DMS 273 treated with DMSO at 0.1 percent for 48 hours (cell line): ENCODE measurements at regions not wholly inside any gene's neighbourhood (a gene's known extent, or its start where the extent isn't known, plus 50 kb on each side); places are given as distances from the start of the nearest gene placed in this dataset.
A peak's percentile ranks its signal among the peaks of the same experiment; 100 is the strongest.

Experiments
- DNase-seq: peaks from one replicate; lab custom pipeline; 2025; lab: John Stamatoyannopoulos, UW

- DNase-seq: no peak
Observed at GRCh38 chr2:107627164-107627563, 199.5 kb upstream of the RGPD4 start.

GRCh38 chr2:107627926-107628325 lies 198.8 kb upstream of the RGPD4 start:
- no peak for DNase-seq

- DNase-seq: no peak
Observed at GRCh38 chr2:107633580-107634147, 193.0 kb upstream of the RGPD4 start.

GRCh38 chr2:107634172-107634571 lies 192.5 kb upstream of the RGPD4 start:
- no peak for DNase-seq

GRCh38 chr2:107635883-107636282 lies 190.8 kb upstream of the RGPD4 start:
- DNase-seq: no peak

GRCh38 chr2:107645586-107645985 lies 181.1 kb upstream of the RGPD4 start:
- DNase-seq: no peak

- no peak for DNase-seq
Observed at GRCh38 chr2:107648781-107649404, 177.8 kb upstream of the RGPD4 start.

GRCh38 chr2:107657049-107657448 lies 169.6 kb upstream of the RGPD4 start:
- no peak for DNase-seq

- no peak for DNase-seq
Observed at GRCh38 chr2:107663632-107664031, 163.1 kb upstream of the RGPD4 start.

- peak; percentile 4 for DNase-seq
Observed at GRCh38 chr2:107669335-107669734, 157.4 kb upstream of the RGPD4 start.

GRCh38 chr2:107681936-107682335 lies 144.8 kb upstream of the RGPD4 start:
- DNase-seq: no peak

- no peak for DNase-seq
Observed at GRCh38 chr2:107684421-107684820, 142.3 kb upstream of the RGPD4 start.

GRCh38 chr2:107685421-107685986 lies 141.2 kb upstream of the RGPD4 start:
- no peak for DNase-seq

GRCh38 chr2:107687073-107687472 lies 139.6 kb upstream of the RGPD4 start:
- DNase-seq: no peak

GRCh38 chr2:107688135-107688534 lies 138.6 kb upstream of the RGPD4 start:
- no peak for DNase-seq

- no peak for DNase-seq
Observed at GRCh38 chr2:107693604-107694003, 133.1 kb upstream of the RGPD4 start.

- no peak for DNase-seq
Observed at GRCh38 chr2:107694667-107695066, 132.0 kb upstream of the RGPD4 start.

GRCh38 chr2:107697385-107697784 lies 129.3 kb upstream of the RGPD4 start:
- no peak for DNase-seq

GRCh38 chr2:107698861-107699260 lies 127.8 kb upstream of the RGPD4 start:
- DNase-seq: no peak

- DNase-seq: peak; percentile 2
Observed at GRCh38 chr2:107700073-107700472, 126.6 kb upstream of the RGPD4 start.

GRCh38 chr2:107711941-107712340 lies 114.8 kb upstream of the RGPD4 start:
- DNase-seq: no peak

GRCh38 chr2:107712857-107713256 lies 113.8 kb upstream of the RGPD4 start:
- no peak for DNase-seq

- no peak for DNase-seq
Observed at GRCh38 chr2:107717661-107718060, 109.0 kb upstream of the RGPD4 start.

- no peak for DNase-seq
Observed at GRCh38 chr2:107719141-107719540, 107.6 kb upstream of the RGPD4 start.
